ENCODE measurements at regions not wholly inside any gene's neighbourhood (a gene's known extent, or its start where the extent isn't known, plus 50 kb on each side); places are given as distances from the start of the nearest gene placed in this dataset.

- H3K4me3 ChIP-seq (IDR thresholded peaks at IDR 0.05; ENCODE audit: insufficient read depth, low read depth, low read length) = no peak overlapping the region
- no peaks in the 10 kb centered on the region for H3K36me3 ChIP-seq (ENCODE audit: insufficient read depth)
- H3K27ac ChIP-seq = no peak overlapping the region
- H2AFZ ChIP-seq (ENCODE audit: low read depth) = no peak overlapping the region
- H3K79me2 ChIP-seq (ENCODE audit: insufficient read depth, low read depth) = no peaks in the 10 kb centered on the region
- H3K27me3 ChIP-seq (ENCODE audit: insufficient read depth, low read depth) = no peaks in the 10 kb centered on the region
- TF ChIP-seq CTCF (conservative IDR thresholded peaks at IDR 0.05; ENCODE audit: low read depth, low read length) = no peak
- no peaks in the 10 kb centered on the region for H3K4me1 ChIP-seq (ENCODE audit: low read depth, poor library complexity, severe bottlenecking)
- no peak overlapping the region for H3K9ac ChIP-seq
- H3K4me2 ChIP-seq = no peak overlapping the region
- H4K20me1 ChIP-seq (ENCODE audit: insufficient read depth) = no peaks in the 10 kb centered on the region
Observed at GRCh38 chr14:71169861-71170260, 262.6 kb downstream of the PCNX1 start.

- Histone ChIP-seq H3K36me3 (ENCODE audit: insufficient read depth) (no peaks in the 10 kb centered on the region), H2AFZ (ENCODE audit: low read depth) (no peak overlapping the region), H3K9ac (no peak overlapping the region), H3K4me3 (IDR thresholded peaks at IDR 0.05; ENCODE audit: insufficient read depth, low read depth, low read length) (no peak overlapping the region), H3K4me2 (no peak overlapping the region), H3K4me1 (ENCODE audit: low read depth, poor library complexity, severe bottlenecking) (no peaks in the 10 kb centered on the region), H3K79me2 (ENCODE audit: insufficient read depth, low read depth) (no peaks in the 10 kb centered on the region), H3K27me3 (ENCODE audit: insufficient read depth, low read depth) (no peaks in the 10 kb centered on the region), H4K20me1 (ENCODE audit: insufficient read depth) (no peaks in the 10 kb centered on the region), H3K27ac (no peak overlapping the region)
- no peak for TF ChIP-seq CTCF (conservative IDR thresholded peaks at IDR 0.05; ENCODE audit: low read depth, low read length)
Observed at GRCh38 chr14:71175491-71175890, 268.2 kb downstream of the PCNX1 start.

- no peak overlapping the region for H2AFZ ChIP-seq (ENCODE audit: low read depth)
- no peak overlapping the region for H3K4me3 ChIP-seq (IDR thresholded peaks at IDR 0.05; ENCODE audit: insufficient read depth, low read depth, low read length)
- no peaks in the 10 kb centered on the region for H4K20me1 ChIP-seq (ENCODE audit: insufficient read depth)
- no peaks in the 10 kb centered on the region for H3K79me2 ChIP-seq (ENCODE audit: insufficient read depth, low read depth)
- no peak overlapping the region for H3K4me2 ChIP-seq
- no peaks in the 10 kb centered on the region for H3K4me1 ChIP-seq (ENCODE audit: low read depth, poor library complexity, severe bottlenecking)
- TF ChIP-seq CTCF (conservative IDR thresholded peaks at IDR 0.05; ENCODE audit: low read depth, low read length) = no peak
- H3K36me3 ChIP-seq (ENCODE audit: insufficient read depth) = no peaks in the 10 kb centered on the region
- no peak overlapping the region for H3K9ac ChIP-seq
- no peaks in the 10 kb centered on the region for H3K27me3 ChIP-seq (ENCODE audit: insufficient read depth, low read depth)
- no peak overlapping the region for H3K27ac ChIP-seq
Observed at GRCh38 chr14:71179066-71179465, 271.8 kb downstream of the PCNX1 start.

GRCh38 chr14:71180397-71180796 lies 273.1 kb downstream of the PCNX1 start:
- no peaks in the 10 kb centered on the region for H4K20me1 ChIP-seq (ENCODE audit: insufficient read depth)
- H3K36me3 ChIP-seq (ENCODE audit: insufficient read depth) = no peaks in the 10 kb centered on the region
- no peak overlapping the region for H3K4me2 ChIP-seq
- H3K27ac ChIP-seq = no peak overlapping the region
- H3K27me3 ChIP-seq (ENCODE audit: insufficient read depth, low read depth) = no peaks in the 10 kb centered on the region
- no peak overlapping the region for H2AFZ ChIP-seq (ENCODE audit: low read depth)
- no peaks in the 10 kb centered on the region for H3K79me2 ChIP-seq (ENCODE audit: insufficient read depth, low read depth)
- TF ChIP-seq CTCF (conservative IDR thresholded peaks at IDR 0.05; ENCODE audit: low read depth, low read length) = no peak
- H3K4me1 ChIP-seq (ENCODE audit: low read depth, poor library complexity, severe bottlenecking) = no peaks in the 10 kb centered on the region
- no peak overlapping the region for H3K4me3 ChIP-seq (IDR thresholded peaks at IDR 0.05; ENCODE audit: insufficient read depth, low read depth, low read length)
- no peak overlapping the region for H3K9ac ChIP-seq
